HG03457 (cell line): ENCODE measurements at regions not wholly inside any gene's neighbourhood (a gene's known extent, or its start where the extent isn't known, plus 50 kb on each side); places are given as distances from the start of the nearest gene placed in this dataset.
"Not testable (repeated sequence)": the region's sequence is repeated elsewhere in the genome, so short reads cannot be mapped to it uniquely, and the experiment has no call there.

ENCODE experiments used
- ATAC-seq: cut with Tn5 transposase; IDR thresholded peaks from one replicate; pipeline ENCODE4 v1.9.1; 2021; ENCODE audit warnings: moderate number of reproducible peaks; ENCODE audit not compliant: unreplicated experiment

GRCh38 chr19:28066161-28066560, 1146.8 kb downstream of the UQCRFS1 start:
- no peak for ATAC-seq

GRCh38 chr19:28065026-28065425, 1147.9 kb downstream of the UQCRFS1 start:
- ATAC-seq = no peak

DNA sequence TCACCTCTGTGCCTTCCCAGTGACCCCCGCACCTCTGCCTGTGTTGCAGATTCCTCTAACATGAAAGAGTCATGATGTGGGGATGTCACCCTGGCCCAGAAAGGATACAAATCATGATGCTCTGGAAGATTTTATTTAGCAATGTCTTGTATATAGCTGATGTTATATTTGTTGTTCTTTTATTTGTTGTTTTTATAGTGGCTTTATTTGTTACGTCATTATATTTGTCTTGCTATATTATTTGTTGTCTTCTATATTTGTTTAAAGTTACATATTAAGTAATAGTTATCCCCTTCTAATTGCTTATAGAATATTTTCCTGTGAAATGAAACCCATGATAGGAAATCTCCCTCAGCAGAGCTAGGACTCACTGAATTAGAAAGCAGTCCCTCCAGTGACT, 1149.2 kb downstream of the UQCRFS1 start:
- ATAC-seq = no peak

GRCh38 chr19:28061111-28061510, 1151.8 kb downstream of the UQCRFS1 start:
- ATAC-seq = no peak

GRCh38 chr19:28057026-28057425, 1155.9 kb downstream of the UQCRFS1 start:
- not testable (repeated sequence) for ATAC-seq

- ATAC-seq = no peak
Measured at GRCh38 chr19:28051047-28051446, 1161.9 kb downstream of the UQCRFS1 start.

DNA sequence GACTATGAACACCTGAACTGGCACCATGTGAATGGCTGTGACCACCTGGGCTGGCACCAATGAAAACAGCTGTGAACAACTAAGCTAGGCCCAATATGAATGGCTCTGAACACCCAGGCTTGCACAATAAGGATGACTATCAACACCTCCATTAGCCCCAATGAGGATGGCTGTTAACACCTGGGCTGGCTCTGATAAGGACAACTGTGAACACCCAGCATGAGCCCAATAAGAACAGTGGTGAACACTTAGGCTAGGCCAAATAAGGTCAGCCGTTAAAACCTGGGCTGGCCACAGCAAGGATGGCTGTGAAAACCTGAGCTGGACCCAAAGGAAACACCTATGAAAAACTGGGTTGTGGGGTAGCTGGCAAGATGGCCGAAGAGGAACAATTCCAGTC, 1163.1 kb downstream of the UQCRFS1 start:
- ATAC-seq = no peak

- no peak for ATAC-seq
Measured at GRCh38 chr19:28046932-28047331, 1166.0 kb downstream of the UQCRFS1 start.

DNA sequence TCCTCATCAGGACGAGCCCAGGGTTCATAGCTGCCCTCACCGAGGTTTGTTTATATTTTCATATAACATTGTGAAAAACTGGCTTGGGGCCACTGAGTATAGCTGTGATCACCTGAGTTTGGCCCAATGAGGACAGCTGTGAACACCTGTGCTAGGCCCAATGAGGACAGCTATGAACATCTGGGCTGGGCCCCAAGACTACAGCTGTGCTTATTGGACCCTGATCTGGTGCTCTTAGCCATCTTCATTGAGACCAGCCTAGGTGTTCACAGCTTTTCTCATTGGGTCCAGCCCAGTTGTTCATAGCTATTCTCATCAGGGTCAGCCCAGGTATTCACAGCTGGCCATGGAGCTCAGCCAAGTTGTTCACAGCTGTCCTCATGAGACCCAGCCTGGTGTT, 1167.3 kb downstream of the UQCRFS1 start:
- no peak for ATAC-seq

- ATAC-seq = no peak
Measured at GRCh38 chr19:28044477-28044876, 1168.5 kb downstream of the UQCRFS1 start.

- ATAC-seq = no peak
Measured at GRCh38 chr19:28042516-28042915, 1170.4 kb downstream of the UQCRFS1 start.

DNA sequence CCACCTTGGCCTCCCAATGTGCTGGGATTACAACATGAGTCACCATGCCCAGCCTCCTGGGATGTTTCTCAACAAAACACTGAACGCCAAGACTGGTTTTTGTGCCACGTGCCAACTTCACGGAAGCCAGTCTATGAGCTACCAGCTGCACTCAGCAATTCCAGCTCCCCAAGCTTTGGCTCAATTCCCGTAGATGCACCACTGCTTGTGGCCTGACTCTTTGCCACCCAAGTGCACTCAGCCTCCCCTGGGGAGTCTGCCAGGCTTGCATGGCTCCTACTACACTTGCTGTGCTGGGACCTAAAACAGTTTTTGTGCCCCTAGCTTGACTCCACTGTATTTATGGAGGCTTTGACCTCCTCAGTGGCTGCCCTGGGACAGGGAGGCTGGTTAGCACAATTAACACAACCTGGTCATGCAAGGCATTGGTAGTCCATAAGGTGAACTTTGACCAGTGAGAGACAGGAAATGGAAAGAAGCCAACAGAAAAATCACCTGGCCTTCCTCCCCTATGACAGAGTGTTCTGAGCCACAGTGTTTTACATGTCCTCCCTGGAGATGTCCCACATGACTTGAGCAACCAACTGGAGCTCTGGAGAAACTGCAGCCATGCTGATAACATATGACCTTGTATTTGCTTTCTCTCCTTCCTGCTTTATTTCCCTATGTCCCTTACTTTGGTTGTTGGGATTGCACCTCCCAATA, 1173.1 kb downstream of the UQCRFS1 start:
- ATAC-seq = no peak

- ATAC-seq = no peak
Measured at GRCh38 chr19:28037186-28037585, 1175.8 kb downstream of the UQCRFS1 start.

DNA sequence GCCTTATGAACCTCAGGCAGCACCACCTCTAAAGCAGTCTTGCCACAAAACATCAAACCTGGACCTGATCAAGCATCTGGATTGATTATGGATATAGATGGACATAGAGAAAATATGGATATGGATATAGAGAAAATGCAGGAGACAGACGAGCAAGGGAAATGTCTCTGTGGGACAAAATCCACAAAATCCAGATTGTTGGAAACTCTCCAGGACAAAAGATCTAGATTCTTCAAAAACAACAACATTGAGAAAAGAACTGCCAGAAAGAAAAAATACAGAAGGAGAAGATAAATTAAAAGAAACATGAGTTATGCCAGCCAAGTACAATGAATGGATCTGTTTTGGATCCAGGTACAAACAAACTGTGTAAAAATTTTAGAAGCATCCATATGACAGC, 1176.5 kb downstream of the UQCRFS1 start:
- ATAC-seq = no peak

- ATAC-seq = no peak
Measured at GRCh38 chr19:28034936-28035335, 1178.0 kb downstream of the UQCRFS1 start.

DNA sequence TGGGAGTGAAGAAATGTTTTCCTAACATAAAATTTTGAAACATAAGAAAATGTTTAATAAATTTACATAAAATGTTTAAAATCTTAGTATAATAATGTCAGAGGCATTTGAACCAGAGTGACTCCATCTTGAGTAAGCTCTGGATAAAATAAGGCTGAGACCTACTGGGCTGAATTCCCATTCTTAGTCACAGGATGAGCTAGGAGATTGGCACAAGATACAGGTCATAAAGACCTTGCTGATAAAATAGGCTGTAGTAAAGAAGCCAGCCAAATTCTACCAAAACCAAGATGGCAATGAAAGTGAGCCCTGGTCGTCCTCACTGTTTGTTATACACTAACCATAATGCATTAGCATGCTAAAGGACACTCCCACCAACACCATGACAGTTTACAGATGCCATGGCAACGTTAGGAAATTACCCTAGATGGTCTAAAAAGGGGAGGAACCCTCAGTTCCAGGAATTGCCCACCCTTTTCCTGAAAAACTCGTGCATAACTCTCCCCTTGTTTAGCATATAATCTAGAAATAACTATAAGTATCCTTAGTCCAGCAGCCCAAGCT, 1184.0 kb downstream of the UQCRFS1 start:
- no peak for ATAC-seq

- ATAC-seq = no peak
Measured at GRCh38 chr19:28027116-28027515, 1185.8 kb downstream of the UQCRFS1 start.

GRCh38 chr19:28026636-28027035, 1186.3 kb downstream of the UQCRFS1 start:
- no peak for ATAC-seq

GRCh38 chr19:28024920-28025319, 1188.0 kb downstream of the UQCRFS1 start:
- ATAC-seq = no peak

DNA sequence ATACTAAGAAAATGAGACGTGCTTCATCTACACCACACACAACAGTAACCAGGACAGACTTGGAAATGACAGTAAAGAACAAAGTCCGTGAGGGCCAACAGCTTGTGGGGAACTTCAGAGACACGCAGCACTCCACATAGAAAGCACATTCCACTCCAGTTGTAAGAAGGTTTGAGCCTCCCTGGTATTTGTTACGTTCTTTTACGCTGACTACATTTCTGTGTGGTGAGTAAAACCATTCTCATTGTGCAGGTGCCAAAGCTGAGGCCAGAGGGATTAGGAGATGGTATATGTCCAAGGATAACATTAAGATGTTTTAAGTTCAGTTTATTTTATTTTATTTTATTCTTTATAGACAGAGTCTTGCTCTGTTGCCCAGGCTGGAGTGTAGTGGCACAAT, 1189.9 kb downstream of the UQCRFS1 start:
- no peak for ATAC-seq

DNA sequence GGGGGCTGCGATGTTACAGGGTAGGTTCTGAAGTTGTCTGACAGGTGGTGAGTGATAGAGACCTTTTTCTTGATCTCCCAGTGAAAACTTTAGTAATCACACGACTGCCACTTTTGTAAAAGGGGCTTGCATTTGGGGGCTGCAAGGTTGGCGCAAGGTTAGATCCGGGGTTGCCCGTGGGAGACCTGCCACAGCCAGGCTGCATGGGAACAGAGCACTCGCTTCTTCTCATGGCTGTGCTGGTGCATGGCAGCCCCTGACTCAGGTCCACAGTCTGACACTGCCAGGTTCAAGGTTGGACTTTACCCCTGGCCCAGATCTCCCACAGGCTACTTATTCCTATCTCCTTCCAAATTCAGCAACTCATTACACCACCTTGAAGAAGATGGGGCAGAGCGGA, 1190.4 kb downstream of the UQCRFS1 start:
- no peak for ATAC-seq

GRCh38 chr19:28021259-28022185, 1191.4 kb downstream of the UQCRFS1 start:
- ATAC-seq = no peak
